ENCODE measurements at regions not wholly inside any gene's neighbourhood (a gene's known extent, or its start where the extent isn't known, plus 50 kb on each side); places are given as distances from the start of the nearest gene placed in this dataset.
"Not testable (repeated sequence)": the region's sequence is repeated elsewhere in the genome, so short reads cannot be mapped to it uniquely, and the experiment has no call there.

DNA sequence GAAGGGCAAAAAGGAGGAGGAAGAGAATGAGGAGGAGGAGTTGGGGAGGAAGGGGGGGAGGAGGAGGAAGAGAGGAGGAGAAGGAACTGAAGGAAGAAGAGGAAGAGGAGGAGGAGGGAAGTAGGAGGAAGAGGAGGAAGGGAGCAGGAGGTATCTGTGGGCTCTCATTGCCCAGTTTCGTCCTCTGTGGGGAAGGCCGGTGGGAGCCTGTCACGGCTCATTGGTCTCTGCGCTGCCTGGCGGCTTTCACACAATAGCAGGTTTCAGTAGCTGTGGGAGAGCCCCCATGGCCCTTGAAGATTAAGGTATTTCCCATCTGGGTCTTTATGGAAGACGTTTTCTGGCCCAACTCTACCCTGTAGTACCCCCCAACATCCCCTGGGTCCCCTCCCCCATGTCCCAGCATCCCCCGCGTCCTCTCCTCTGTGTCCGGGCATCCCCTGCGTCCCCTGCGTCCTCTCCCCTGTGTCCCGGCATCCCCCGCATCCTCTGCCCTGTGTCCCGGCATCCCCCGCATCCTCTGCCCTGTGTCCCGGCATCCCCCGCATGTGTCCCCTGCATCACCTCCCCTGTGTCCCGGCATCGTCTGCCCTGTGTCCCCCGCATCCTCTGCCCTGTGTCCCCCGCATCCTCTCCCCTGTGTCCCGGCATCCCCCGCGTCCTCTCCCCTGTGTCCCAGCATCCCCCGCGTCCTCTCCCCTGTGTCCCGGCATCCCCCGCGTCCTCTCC, 278.2 kb upstream of the SFSWAP start:
- DNase-seq (ENCODE audit: low spot score) (peak; percentile 20), FAIRE-seq (no peak)

DNA sequence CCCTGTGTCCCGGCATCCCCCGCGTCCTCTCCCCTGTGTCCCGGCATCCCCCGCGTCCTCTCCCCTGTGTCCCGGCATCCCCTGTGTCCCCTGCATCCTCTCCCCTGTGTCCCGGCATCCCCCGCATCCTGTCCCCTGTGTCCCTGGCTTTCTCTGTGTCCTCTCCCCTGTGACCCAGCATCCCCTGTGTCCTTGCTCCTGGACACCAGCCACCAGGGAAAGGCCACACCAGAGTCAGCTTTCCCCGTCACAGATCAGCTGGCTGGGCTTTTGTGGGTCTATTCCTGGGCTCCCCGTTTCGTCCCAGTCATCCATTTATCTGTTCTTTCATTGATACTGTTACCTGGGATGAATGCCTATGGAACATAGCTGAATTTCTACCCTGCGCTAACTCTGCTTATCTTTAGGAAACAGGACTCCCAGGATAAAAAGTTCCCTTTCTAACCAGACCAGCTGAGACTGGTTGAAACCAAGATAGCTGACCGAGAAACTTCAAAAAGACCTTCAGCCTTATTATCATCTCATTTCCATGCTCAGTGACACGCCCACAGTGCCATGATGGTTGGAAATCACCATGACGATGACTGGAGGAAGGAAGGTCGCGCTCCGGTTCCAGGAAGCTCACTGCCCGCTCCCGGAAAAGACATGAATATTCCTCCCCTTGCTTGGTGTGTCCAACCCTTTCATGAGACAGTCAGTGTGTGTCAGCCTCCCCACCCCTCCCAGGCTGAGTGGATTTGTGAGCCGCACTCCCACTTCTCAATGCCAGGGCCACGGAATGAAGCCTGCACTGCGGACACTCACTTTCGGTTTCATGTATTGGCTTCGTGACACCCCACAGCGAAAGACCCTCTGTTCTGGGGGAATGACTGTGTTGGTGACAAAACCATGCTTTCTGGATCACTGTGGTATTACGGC, 276.4 kb upstream of the SFSWAP start:
- DNase-seq (ENCODE audit: low spot score): peak; percentile 37
- no peak for FAIRE-seq

DNA sequence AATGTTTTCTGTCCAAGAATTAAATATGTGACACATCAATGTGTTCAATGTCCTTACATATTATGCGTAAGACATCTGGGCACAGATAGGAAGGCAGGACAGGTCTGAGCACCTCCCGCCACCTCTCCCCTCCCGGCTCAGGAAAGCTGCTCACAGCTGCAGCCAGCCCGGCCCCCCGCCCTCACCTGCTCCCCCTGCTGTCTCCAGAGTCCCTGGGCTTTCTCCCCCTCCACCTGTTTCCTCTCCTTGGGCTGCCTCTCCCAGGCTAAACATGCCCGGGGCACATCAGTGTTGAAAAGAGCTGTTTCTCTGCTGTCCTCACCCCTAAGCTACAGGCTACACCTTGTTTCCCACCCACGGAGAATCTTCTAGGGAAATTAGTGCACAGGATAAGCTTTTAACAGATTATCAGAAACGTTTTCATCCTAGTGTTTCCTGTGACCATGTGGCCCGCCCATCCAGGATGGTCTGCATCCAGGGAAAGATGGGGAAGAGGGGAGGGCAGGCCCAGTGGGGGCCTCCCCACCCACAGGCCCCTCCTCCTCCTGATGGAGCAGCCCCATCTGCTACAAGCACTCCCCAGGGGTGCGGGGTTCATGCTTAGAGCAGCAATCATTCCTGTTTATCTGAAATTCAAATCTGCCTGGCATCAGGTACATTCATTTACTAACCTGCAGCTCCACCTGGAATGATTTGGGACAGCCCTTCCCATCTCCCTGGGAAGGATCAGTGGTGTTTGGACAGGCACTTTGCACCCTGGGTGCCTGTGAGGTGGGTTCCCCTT, 273.8 kb upstream of the SFSWAP start:
- no peak for FAIRE-seq
- DNase-seq (ENCODE audit: low spot score): no peak

DNA sequence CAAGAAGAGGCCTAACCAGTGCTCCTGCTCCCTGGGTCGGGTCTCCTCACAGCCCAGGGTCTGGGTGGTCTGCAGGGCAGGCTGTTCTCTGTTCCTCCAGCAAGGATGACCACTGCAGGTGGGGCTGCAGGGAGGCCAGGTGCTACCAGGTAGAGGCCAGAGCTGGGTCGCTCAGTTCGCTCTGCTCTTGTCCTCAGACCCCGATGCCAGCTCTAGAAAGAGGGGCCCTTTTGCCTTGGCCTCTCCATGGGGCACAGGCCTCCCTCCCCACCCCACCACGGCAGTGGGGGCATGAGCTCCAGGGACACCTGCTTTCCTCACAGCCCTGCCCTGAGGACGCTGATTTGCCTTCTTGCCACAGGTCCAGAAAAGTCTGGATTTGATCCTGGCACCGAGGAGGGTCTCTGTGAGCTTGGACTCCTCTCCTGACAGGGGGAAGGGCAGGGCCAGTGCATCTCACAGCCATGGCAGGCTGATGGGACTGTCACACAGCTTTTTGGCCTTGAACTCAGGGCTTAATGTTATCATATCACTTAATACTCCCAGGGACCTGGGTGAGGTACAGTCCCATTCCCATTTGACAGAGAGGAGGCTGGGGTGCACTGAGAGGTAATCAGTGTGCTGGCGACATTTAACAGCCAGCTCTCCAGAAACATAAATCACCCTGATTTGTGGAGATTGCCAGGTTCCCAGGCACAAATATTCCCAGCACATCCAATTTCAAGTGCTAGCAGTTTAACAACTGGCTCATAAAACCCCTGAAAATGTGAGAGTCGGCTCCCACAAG, 273.0 kb upstream of the SFSWAP start:
- FAIRE-seq: no peak
- no peak for DNase-seq (ENCODE audit: low spot score)

DNA sequence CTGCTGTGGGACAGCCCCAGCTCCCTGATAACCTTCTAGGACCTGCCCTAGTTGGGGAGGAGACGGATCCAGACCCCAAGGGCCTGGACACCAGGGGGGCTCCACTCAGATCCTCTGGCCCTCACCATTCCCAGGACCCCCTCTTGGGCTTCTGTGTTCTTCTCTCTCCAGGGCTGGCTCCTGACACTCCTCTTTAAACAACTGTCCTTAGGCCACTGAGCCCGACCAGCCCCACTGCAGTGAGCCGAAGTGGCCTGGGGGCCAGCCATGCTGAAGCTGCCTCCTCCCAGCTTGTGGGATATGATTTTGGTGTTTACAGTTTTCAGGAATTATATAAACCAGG, 272.4 kb upstream of the SFSWAP start:
- not testable (repeated sequence) for FAIRE-seq; DNase-seq (ENCODE audit: low spot score)

DNA sequence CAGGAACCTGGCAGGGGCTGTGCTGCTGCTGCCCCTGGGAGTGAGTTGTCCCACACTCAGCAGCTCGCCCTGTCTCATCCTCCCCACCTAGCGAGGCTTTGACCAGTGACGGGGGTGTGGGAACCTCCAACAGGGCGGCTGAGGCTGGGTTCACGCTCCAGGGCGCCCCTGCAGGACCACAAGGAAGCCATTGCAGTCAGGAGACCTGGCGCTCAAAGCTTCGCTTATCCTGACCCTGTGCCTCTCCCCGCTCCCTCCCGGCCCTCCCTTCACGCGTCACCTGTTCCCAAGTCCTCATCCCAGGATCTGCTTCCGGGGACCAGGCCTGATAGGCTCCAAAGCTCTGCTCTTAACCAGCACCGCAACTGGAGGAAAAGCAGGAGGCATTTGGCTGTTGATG, 272.0 kb upstream of the SFSWAP start:
- DNase-seq (ENCODE audit: low spot score): no peak
- no peak for FAIRE-seq

DNA sequence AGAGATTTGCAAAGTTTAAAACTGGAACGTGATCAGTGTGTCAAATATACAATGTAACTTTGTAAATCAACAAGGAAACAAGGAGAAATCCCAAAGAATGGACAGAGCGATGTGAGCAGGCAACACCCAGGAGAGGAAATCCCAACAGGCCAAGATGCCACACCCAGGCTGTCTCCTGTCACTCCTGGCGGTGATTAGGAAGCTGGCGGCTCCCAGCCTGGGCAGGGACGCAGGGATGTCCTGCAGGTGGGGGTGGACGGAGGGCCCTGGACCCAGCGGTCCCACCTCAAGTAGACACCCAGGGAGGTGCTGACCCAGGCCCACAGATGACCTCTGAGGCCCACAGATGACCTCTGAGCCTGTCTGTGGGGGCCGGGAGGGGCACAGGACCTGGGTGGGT, 271.1 kb upstream of the SFSWAP start:
- FAIRE-seq; DNase-seq (ENCODE audit: low spot score): not testable (repeated sequence)

DNA sequence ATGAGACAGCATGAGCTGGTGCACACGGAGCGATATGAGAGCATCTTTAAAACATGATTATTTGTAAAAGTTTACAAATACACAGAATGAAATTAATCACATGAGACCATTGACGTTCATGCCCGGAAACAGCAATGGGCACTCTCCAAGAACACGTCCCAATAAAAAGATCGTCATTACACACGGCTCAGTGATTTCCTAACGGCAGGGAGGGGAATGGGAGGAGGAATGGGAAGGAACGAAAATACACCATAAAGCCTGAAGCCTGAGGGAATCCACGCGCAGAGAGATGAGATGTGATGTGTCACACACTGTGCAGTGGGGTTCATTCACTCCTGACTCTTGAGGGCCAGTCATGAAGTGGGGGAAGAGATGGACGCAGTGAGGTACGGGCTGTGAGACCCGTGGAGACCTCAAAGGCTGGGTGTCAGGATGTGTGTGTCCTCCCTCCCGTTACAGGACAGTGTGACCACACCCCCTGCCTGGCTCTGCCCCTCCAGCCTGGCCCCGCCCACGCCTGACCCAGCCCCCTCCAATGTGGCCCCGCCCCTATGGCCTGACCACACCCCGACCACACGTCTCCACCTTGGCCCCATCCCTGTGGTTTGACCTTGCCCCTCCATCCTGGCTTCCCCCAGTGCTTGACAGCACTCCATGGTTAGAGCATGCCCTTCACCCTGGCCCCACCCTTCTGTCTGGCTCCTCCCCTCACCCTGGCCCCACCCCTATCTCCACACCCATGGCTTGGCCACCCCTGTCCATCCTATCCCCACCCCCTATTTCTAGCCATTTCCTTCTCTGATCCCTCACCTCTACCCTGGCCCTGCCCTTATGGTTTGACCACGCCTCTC, 270.5 kb upstream of the SFSWAP start:
- FAIRE-seq: peak; percentile 88
- not testable (repeated sequence) for DNase-seq (ENCODE audit: low spot score)

DNA sequence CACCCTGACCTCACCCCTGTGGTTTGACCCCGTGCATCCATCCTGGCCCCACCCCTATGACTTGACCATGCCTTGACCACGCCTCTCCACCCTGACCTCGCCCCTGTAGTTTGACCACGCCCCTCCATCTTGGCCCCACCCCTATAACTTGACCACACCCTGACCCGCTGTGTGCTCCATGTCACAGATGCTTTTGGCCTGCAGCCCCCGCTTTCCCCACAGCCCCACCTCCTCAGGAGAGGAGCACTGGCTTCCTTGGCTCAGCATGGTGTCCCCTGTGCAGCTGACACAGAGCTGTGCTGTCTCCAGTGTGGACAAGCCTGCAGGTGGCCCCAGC, 269.9 kb upstream of the SFSWAP start:
- no peak for DNase-seq (ENCODE audit: low spot score)
- FAIRE-seq: no peak

DNA sequence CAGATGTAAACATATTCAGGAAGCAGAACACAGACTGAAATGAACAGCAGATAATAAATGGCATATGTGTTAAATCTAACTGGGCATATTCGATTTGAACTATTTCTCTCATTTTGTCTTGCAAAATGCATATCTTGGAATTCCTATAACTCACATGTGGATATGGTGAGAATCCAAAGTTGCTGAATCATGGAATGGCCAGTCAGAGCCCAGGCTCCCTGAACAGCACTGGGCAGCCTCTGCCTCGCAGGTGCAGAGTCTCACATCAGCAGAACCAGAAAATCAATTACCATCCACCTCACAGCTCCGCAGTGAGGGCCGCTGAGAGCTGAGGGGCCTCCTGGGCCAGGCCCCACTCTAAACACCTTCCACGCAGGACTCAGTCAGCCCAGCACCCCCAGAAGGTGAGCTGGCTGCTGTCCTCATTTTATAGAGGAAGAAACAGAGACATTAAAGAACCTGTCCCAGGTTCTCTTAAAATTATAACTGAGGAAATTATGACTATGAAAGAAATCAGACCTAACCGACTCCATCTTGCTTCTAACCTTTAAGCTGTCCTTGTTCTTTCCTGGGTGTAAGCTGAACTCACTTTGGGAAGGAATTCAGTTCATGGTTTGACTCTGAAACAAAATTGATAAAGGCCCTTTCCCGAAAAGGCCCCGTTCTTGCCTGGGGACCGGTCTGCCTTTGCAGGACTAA, 269.1 kb upstream of the SFSWAP start:
- FAIRE-seq (no peak), DNase-seq (ENCODE audit: low spot score) (no peak)

DNA sequence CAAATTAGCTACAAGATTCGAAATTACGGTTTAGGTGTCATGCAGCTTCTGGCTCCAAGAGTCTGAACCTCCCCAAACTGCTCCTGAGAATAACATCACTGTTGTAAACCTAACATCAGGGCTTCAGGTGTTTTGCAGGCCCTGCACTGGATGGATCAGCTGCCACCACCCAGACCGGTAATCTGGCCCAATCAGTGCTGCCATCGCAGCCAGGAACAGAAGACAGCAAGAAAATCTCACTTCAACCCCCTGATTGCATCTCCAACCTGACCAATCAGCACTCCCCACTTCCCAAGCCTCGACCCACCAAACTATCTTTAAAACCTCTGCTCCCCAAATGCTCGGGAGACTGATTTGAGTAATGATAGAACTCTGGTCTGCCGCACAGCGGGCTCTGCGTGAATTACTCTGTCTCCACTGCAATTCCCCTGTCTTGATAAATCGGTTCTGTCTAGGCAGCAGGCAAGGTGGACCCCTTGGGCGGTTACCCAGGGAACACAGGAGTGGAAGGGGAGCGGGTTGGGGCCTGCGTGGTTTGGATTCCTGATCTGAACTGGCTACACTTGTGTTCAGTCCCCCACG, 268.5 kb upstream of the SFSWAP start:
- FAIRE-seq (no peak), DNase-seq (ENCODE audit: low spot score) (no peak)

DNA sequence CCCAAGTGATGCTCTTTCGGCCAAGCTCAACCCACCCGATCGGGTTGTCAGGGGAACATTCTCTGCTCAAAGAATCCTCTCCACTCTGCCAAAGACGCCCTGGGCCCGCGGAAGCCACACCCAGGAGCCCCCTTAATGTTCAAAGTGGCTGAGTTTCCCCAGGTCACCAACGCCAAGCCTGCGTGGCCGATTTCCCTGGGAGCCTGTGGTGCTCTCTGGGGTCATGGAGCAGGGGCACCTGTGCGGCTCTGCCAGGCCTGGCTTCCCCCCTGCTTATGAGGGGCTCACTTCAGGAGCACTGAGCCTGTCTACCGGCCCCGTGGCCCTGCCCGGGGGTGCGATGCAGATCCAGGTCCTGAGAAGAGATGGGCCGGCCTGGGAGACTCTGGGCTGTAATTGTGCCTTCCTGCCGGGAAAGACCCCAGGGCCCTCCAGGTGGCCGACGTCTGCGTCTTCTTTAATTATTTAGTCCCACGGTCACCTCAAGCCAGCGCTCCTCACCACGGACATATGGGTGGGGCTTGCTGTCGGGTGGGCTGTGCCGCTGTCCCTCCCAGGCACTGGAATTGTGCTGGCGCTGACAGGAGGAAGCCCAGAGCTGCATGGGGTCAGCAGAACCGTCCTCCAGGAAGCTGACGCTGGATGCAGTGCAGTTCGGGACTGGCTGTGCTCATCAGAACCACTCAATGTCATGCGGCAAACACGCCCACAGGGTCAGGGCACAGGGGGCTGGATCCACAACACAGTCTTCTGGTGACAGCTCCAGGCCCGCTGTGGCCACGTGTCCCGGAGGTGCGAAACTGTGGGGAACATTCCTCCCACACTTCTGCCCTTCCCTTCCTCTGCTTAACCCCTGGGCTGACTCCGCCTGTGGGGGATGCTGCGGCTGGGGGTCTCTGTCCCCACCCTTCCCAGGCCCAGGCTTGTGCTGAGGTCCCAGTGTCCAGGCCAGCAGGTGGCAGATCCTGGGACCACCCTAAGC, 267.6 kb upstream of the SFSWAP start:
- DNase-seq (ENCODE audit: low spot score) (no peak), FAIRE-seq (no peak)

DNA sequence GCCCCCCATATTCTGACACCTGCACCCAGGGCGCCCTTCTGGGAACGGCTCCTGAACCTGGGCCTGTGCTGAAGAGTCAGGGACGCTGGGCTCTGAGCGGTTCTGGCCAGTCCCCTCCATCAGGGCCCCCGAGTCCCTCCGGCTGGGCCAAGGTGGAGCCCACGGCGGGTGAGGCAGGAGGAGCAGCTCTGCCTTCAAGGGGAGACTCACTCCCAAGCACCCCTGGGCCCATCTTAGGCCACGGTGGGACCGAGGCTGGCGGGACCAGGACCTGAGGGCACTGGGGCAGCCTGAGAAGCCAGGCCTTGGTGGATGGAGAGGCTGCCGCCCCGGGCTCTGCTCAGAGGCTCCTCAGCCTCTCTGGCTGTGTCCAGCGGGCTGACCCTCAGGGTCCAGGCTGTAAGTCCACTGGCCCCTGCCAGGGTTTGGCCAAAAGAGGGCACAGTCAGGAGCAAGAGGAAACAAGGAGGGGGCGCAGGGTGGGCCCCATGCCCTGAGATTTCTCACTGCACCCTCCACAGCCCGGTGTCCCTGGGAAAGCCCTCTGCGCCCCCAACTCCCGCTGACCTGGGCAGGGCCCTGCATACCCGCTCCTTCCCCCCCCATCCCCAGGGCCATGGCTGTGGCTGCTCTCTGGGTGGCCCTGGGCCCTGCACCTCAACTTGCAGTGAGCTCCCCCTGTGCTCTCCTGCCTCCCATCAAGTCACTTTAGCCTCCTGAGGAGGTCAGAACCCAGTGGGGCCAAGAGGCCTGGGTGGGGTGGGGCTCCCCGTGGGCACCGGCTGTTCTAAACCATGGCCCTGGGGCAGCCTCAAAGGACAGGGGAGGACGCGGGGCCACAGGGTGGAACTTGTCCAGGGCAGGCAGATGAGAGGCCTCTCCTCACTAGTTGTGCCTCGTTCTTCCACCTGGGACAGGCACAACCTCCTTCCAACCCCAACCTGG, 266.4 kb upstream of the SFSWAP start:
- DNase-seq (ENCODE audit: low spot score): no peak
- no peak for FAIRE-seq

DNA sequence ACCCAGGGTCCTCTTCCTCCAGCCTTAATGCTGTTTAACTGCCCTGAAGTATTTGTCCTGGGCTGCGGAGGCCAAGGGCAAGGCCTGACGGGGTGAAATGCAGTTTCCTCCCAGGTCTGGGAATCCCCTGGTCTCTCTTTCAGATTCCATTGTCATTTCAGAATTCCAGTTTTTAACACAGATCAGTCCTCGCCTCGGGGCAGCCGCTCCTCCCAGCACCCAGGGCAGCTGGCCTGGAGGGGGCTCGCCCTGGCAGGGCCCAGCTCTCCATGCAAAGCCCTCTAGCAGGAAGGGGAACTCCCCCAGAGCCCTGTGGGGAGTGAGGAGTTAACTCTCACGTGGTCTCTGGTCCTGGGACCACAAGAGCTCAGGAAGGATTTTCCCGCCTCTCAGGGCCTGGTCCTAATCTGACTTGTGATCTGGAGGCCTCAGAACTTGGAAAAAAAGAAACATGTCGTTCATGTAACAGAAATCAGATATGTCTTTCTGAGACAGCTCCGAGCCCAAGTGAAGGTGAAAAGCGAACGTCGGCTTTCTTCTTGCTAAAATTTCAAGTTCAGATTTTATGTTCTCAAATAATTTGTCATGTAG, 265.6 kb upstream of the SFSWAP start:
- FAIRE-seq (no peak), DNase-seq (ENCODE audit: low spot score) (no peak)

DNA sequence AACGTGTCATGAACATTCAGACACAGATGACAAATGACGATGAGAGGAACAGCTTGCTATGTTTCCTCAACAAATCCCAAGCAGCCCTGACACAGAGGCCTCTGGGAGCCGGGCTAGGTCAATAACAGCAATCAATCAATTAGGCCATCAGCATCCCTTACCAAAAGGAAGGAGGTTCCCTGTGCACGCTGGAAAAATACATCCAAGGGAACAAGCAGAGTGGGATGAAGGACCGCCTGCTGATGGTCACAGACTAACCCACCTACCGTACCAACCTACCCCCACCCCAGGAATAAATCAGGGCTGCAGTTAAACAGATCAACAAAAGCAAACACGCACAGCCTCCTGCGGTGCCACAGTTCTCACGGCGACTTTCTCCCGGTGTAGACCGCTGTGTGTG, 265.1 kb upstream of the SFSWAP start:
- FAIRE-seq (no peak), DNase-seq (ENCODE audit: low spot score) (no peak)

DNA sequence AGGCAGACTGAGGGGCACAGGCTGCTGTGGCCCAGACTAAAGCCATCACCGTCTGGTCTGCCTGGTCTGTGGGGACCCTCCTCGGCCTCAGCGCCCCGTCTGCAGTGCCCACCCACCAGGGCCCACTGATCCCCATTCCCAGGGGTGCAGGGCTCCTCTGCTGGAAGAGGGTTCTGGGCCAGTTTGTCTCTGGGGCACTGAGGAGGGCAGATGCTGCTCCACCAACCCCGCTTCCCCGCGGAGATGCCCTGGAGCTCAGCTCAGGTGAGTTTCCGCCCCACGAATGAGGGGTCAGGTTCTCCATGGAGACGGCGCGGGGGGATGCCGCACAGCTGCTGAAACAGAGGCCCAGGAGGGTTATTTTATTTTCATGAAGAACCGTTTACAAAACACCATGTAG, 263.3 kb upstream of the SFSWAP start:
- FAIRE-seq; DNase-seq (ENCODE audit: low spot score): not testable (repeated sequence)
